ENCODE measurements at regions not wholly inside any gene's neighbourhood (a gene's known extent, or its start where the extent isn't known, plus 50 kb on each side); places are given as distances from the start of the nearest gene placed in this dataset.

DNA sequence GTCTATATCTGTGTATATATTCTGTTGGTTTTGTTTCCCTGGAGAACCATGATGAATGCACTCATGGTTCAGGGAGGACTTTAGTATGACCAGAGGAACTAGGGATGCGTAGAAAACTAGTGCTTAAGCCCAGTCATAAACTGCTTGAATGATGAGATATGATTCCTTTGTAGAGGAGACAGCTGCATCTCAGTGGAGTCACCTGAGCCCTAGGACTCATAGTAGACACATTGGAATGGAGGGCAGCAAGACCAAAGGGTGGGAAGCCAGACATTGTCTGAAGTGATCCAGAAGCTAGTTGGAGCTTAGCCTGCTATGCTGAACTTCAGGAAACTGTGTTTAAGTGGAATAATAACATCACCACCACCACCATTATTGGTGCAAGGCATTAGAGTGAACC is 89.5 kb upstream of the SPATA13 start:
- Histone ChIP-seq H3K9me3 (ENCODE audit: insufficient read depth, low read length) (no peaks in the 10 kb centered on the region), H3K9ac (ENCODE audit: low read length) (no peak overlapping the region), H3K4me2 (ENCODE audit: low read depth, low read length, poor library complexity, severe bottlenecking) (no peak overlapping the region), H3F3A (ENCODE audit: insufficient read depth) (no peaks in the 10 kb centered on the region), H2AFZ (ENCODE audit: low read depth, low read length, severe bottlenecking) (no peak overlapping the region), H3K36me3 (ENCODE audit: low read length) (no peaks in the 10 kb centered on the region), H3K9me2 (replicated peaks; ENCODE audit: insufficient read depth, low read length) (no peaks in the 10 kb centered on the region), H4K20me1 (ENCODE audit: low read depth, low read length) (no peaks in the 10 kb centered on the region), H3K27ac (ENCODE audit: low read depth, low read length) (no peak overlapping the region), H3K27me3 (ENCODE audit: low read length) (no peaks in the 10 kb centered on the region), H3K4me3 (ENCODE audit: insufficient read depth, low read length, poor library complexity, severe bottlenecking) (no peak overlapping the region), H3K79me2 (ENCODE audit: insufficient read depth, low read length) (no peaks in the 10 kb centered on the region)
- TF ChIP-seq, protein P1, sequence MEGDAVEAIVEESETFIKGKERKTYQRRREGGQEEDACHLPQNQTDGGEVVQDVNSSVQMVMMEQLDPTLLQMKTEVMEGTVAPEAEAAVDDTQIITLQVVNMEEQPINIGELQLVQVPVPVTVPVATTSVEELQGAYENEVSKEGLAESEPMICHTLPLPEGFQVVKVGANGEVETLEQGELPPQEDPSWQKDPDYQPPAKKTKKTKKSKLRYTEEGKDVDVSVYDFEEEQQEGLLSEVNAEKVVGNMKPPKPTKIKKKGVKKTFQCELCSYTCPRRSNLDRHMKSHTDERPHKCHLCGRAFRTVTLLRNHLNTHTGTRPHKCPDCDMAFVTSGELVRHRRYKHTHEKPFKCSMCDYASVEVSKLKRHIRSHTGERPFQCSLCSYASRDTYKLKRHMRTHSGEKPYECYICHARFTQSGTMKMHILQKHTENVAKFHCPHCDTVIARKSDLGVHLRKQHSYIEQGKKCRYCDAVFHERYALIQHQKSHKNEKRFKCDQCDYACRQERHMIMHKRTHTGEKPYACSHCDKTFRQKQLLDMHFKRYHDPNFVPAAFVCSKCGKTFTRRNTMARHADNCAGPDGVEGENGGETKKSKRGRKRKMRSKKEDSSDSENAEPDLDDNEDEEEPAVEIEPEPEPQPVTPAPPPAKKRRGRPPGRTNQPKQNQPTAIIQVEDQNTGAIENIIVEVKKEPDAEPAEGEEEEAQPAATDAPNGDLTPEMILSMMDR (IDR thresholded peaks at IDR 0.05; ENCODE audit: insufficient read depth, low read length, poor library complexity, severe bottlenecking): no peak
- TF ChIP-seq EZH2phosphoT487 (conservative IDR thresholded peaks at IDR 0.05; ENCODE audit: low read length): no peak

DNA sequence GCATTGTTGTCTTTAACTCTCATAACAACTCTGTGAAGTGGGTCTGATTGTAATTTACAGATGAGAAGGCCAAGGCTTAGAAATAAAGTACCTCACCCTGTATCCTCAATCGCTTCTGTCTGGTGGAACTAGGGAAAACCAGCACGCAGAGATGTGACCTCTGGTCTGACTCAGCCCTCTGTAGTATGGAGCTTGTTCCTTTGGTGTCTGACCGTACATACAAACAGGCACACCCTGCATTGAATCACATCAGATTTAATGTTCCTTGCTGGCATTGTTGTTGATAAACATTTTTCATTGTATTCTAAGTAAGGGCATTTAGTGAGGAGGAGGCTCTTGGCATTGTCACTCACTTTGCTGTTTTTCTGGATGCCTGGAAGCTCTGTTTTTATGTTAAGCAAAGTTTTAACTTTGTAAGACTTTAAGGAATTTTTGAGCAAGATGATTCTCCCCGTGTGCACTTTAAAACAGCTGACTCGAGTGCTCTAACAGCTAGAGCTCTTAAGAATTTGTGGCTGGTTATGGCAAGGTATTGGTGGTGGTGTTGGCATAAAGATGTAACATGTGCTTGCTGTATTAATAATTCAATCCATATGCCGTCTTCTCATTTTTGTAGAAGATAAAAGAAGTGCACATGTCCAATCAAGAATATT is 89.0 kb upstream of the SPATA13 start:
- Histone ChIP-seq H3K27me3 (ENCODE audit: low read length) (no peaks in the 10 kb centered on the region), H3K9me2 (replicated peaks; ENCODE audit: insufficient read depth, low read length) (no peaks in the 10 kb centered on the region), H3K9me3 (ENCODE audit: insufficient read depth, low read length) (no peaks in the 10 kb centered on the region), H4K20me1 (ENCODE audit: low read depth, low read length) (no peaks in the 10 kb centered on the region), H3K4me2 (ENCODE audit: low read depth, low read length, poor library complexity, severe bottlenecking) (no peak overlapping the region), H3K79me2 (ENCODE audit: insufficient read depth, low read length) (no peaks in the 10 kb centered on the region), H3F3A (ENCODE audit: insufficient read depth) (no peaks in the 10 kb centered on the region), H3K4me3 (ENCODE audit: insufficient read depth, low read length, poor library complexity, severe bottlenecking) (no peak overlapping the region), H3K36me3 (ENCODE audit: low read length) (no peaks in the 10 kb centered on the region), H3K9ac (ENCODE audit: low read length) (no peak overlapping the region), H2AFZ (ENCODE audit: low read depth, low read length, severe bottlenecking) (no peak overlapping the region), H3K27ac (ENCODE audit: low read depth, low read length) (no peak overlapping the region)
- TF ChIP-seq, protein P1 (IDR thresholded peaks at IDR 0.05; ENCODE audit: insufficient read depth, low read length, poor library complexity, severe bottlenecking): no peak
- no peak for TF ChIP-seq EZH2phosphoT487 (conservative IDR thresholded peaks at IDR 0.05; ENCODE audit: low read length)

DNA sequence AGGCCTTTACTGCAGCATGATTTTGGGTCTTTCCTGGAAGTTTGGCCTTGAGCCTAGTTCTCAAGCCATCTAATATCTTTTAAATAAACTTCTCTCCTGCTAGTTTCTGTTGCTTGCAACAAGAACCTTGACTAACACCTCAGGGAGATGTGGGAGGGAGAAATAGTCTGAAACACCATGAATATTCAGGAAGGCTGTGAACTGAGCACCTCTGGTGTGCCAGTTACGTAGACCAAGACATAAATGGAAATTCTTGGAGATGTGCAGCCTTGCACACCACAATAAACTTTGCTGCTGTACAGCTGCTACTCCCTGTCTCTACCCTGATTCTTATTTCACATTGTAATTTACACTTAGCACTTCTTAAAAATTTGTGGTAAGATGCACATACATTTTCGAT is 86.9 kb upstream of the SPATA13 start:
- Histone ChIP-seq H3K9me2 (replicated peaks; ENCODE audit: insufficient read depth, low read length) (no peaks in the 10 kb centered on the region), H3K79me2 (ENCODE audit: insufficient read depth, low read length) (no peaks in the 10 kb centered on the region), H3K9me3 (ENCODE audit: insufficient read depth, low read length) (no peaks in the 10 kb centered on the region), H3F3A (ENCODE audit: insufficient read depth) (no peaks in the 10 kb centered on the region), H3K27ac (ENCODE audit: low read depth, low read length) (no peak overlapping the region), H3K9ac (ENCODE audit: low read length) (no peak overlapping the region), H3K4me2 (ENCODE audit: low read depth, low read length, poor library complexity, severe bottlenecking) (no peak overlapping the region), H4K20me1 (ENCODE audit: low read depth, low read length) (no peaks in the 10 kb centered on the region), H3K4me3 (ENCODE audit: insufficient read depth, low read length, poor library complexity, severe bottlenecking) (no peak overlapping the region), H3K36me3 (ENCODE audit: low read length) (no peaks in the 10 kb centered on the region), H3K27me3 (ENCODE audit: low read length) (no peaks in the 10 kb centered on the region), H2AFZ (ENCODE audit: low read depth, low read length, severe bottlenecking) (no peak overlapping the region)
- TF ChIP-seq, protein P1 (IDR thresholded peaks at IDR 0.05; ENCODE audit: insufficient read depth, low read length, poor library complexity, severe bottlenecking): no peak
- TF ChIP-seq EZH2phosphoT487 (conservative IDR thresholded peaks at IDR 0.05; ENCODE audit: low read length): no peak
